OCI-LY1 (cell line): ENCODE measurements at regions not wholly inside any gene's neighbourhood (a gene's known extent, or its start where the extent isn't known, plus 50 kb on each side); places are given as distances from the start of the nearest gene placed in this dataset.

Experiments used
- CTCF ChIP-seq: fragments of 200-600 bp; sonication (generic), shearing (Covaris generic); IDR thresholded peaks from 2 replicates; pipeline ENCODE4 v1.5.1; 2017; ENCODE audit warnings: mild to moderate bottlenecking, antibody characterized with exemption, low read length, moderate library complexity, mixed read lengths
- EZH2 ChIP-seq: fragments of 200-600 bp; sonication (generic), shearing (Covaris generic); IDR thresholded peaks from 2 replicates; pipeline ENCODE4 v1.8.0; 2017; ENCODE audit warnings: borderline replicate concordance, mixed run types, mild to moderate bottlenecking, antibody characterized with exemption, low read length, moderate library complexity, mixed read lengths

GRCh38 chr4:159014859-159015258, 88.0 kb upstream of the RAPGEF2 start:
- TF ChIP-seq CTCF = no peak
- TF ChIP-seq EZH2 = no peak
